HUES48 (cell line): ENCODE measurements at regions not wholly inside any gene's neighbourhood (a gene's known extent, or its start where the extent isn't known, plus 50 kb on each side); places are given as distances from the start of the nearest gene placed in this dataset.

Experiments used
- H3K27ac ChIP-seq: one replicate; pipeline ENCODE4 v1.7.0; 2013; ENCODE audit warnings: low read depth, low read length, inconsistent platforms
- H3K27me3 ChIP-seq: 2 replicates; pipeline ENCODE4 v1.6.1; 2013; ENCODE audit warnings: mild to moderate bottlenecking, low read length; ENCODE audit not compliant: control insufficient read depth, insufficient read depth
- H3K36me3 ChIP-seq: 2 replicates; pipeline ENCODE4 v1.6.1; 2013; ENCODE audit warnings: low read length; ENCODE audit not compliant: control insufficient read depth, insufficient read depth
- H3K4me1 ChIP-seq: 2 replicates; pipeline ENCODE4 v1.6.1; 2013; ENCODE audit warnings: mild to moderate bottlenecking, low read length; ENCODE audit not compliant: control insufficient read depth, insufficient read depth
- H3K4me3 ChIP-seq: 2 replicates; pipeline ENCODE4 v1.5.1; 2013; ENCODE audit warnings: mild to moderate bottlenecking, low read depth, low read length
- H3K9ac ChIP-seq: 2 replicates; pipeline ENCODE4 v1.6.1; 2013; ENCODE audit warnings: mild to moderate bottlenecking, low read depth, low read length, moderate library complexity
- H3K9me3 ChIP-seq: 2 replicates; pipeline ENCODE4 v1.6.1; 2013; ENCODE audit warnings: low read length; ENCODE audit not compliant: control insufficient read depth, insufficient read depth

DNA sequence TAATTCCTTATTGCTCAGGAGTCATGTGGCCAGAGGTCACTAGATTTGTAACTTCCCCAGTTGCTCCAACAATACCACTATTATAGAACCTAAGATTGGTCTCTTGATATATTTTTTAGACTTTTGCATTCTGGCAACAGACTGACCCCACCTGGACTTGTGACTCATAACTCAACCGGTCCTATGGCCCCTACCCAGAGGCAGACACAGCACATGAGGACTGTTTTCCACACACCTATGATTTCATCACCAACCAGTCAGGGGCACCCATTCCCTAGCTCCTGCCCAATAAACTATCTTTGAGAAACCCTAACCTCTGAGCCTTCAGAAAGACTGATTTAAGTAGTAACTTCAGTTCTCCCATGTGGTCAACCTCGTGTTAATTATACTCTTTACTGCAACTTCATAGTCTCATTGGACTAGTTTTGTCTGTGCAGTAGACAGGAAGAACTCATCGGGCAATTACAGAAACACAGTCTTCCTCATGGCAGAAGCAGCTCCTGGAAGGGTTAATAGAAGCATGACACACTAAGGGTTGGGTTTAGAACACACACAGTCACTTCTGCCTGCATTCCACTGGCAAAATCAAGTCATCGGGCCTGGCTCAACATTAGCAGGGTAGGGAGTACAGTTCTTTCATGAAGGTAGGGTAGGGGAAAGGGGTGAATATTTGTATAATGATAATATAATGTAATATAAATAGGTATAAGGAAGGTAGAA is 251.8 kb downstream of the UQCRFS1 start:
- Histone ChIP-seq H3K4me3 (no peak overlapping the region), H3K4me1 (no peaks in the 10 kb centered on the region), H3K27me3 (no peaks in the 10 kb centered on the region), H3K9ac (no peak overlapping the region), H3K9me3 (peaks cover 12% of the 10 kb centered on the region), H3K27ac (no peak overlapping the region), H3K36me3 (no peaks in the 10 kb centered on the region)

DNA sequence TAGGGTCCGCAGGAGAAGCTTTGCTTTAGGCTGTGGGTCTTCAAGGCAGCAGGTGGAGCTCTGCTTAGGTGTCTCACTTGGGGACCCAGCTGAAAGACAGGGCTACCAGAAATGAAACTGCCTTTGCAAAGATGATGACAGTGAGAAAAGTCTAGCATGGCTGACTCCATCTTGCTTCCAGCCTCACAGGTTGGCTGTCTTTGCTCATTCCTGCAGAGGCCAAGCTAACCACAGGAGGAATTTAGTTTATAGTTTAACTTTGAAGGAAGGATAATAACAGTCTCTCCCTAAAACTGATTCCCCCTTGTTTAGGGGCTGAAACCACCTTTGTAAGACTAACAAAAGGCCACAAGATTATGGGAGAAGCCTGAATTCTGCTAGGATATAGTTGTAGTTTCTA is 252.4 kb downstream of the UQCRFS1 start:
- Histone ChIP-seq H3K36me3 (no peaks in the 10 kb centered on the region), H3K9me3 (peaks cover 12% of the 10 kb centered on the region), H3K4me3 (no peak overlapping the region), H3K27ac (no peak overlapping the region), H3K27me3 (no peaks in the 10 kb centered on the region), H3K4me1 (no peaks in the 10 kb centered on the region), H3K9ac (no peak overlapping the region)

DNA sequence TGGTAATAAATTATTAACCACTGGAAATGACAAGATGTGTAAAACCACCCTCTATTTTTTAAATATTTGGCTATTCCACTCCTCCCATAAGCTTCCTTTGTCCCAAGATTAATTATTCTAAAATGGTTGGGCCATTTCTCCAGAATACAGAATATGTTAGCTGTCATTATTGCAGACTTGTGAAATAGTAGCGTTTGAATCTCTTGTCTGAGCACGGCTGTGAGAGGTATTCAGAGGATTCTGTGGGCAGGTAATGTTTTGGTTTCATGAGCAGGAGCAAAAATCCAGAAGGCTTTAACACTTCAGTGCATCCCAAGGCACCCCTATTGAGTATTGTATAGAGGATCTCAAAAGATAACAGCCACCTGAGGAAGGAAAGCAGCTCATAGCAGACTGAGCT is 256.0 kb downstream of the UQCRFS1 start:
- no peaks in the 10 kb centered on the region for H3K27me3 ChIP-seq
- no peak overlapping the region for H3K9ac ChIP-seq
- H3K4me3 ChIP-seq: no peak overlapping the region
- H3K9me3 ChIP-seq: peaks cover 12% of the 10 kb centered on the region
- H3K36me3 ChIP-seq: no peaks in the 10 kb centered on the region
- no peak overlapping the region for H3K27ac ChIP-seq
- no peaks in the 10 kb centered on the region for H3K4me1 ChIP-seq

DNA sequence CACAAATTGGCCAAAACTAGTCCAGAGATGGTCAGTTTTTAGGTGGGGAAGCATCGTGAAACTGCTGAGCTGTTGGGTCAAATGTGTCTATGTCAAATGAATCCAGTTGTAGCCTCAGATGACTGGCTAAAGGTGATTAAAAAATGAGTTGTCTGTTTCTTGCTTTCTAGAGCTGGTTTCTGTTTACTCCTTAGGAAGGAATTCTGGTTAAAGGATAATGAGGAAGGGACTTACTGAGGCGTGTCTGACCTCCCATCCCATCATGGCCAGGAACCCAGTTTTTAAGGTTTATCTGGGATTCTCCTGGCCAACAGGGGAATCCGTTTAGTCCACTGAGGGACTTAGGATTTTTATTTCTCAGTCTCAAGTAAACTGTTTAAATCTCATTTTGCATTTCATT is 256.5 kb downstream of the UQCRFS1 start:
- Histone ChIP-seq H3K36me3 (no peaks in the 10 kb centered on the region), H3K9me3 (peaks cover 12% of the 10 kb centered on the region), H3K4me1 (no peaks in the 10 kb centered on the region), H3K27ac (no peak overlapping the region), H3K9ac (no peak overlapping the region), H3K4me3 (no peak overlapping the region), H3K27me3 (no peaks in the 10 kb centered on the region)

GRCh38 chr19:28949535-28949934 is 263.4 kb downstream of the UQCRFS1 start:
- Histone ChIP-seq H3K36me3 (no peaks in the 10 kb centered on the region), H3K9me3 (no peaks in the 10 kb centered on the region), H3K4me1 (no peaks in the 10 kb centered on the region), H3K9ac (no peak overlapping the region), H3K27me3 (no peaks in the 10 kb centered on the region), H3K4me3 (no peak overlapping the region), H3K27ac (no peak overlapping the region)

DNA sequence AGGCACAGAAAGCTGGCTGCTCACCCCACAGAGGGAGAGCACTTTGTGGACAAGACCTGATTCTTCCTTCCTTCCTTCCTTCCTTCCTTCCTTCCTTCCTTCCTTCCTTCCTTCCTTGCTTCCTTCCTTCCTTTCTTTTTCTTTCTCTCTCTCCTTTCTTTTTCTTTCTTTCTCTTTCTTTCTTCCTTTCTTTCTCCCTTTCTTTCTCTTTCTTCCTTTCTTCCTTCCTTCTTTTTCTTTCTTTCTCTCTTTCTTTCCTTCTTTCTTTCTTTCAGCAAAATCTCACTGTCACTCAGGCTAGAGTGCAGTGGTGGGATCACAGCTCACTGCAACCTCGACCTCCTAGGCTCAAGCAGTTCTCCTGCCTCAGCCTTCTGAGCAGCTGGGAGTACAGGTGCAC is 263.9 kb downstream of the UQCRFS1 start:
- H3K9me3 ChIP-seq: no peaks in the 10 kb centered on the region
- no peak overlapping the region for H3K27ac ChIP-seq

GRCh38 chr19:28948566-28948965 is 264.4 kb downstream of the UQCRFS1 start:
- Histone ChIP-seq H3K4me3 (no peak overlapping the region), H3K4me1 (no peaks in the 10 kb centered on the region), H3K27ac (no peak overlapping the region), H3K36me3 (no peaks in the 10 kb centered on the region), H3K9ac (no peak overlapping the region), H3K27me3 (no peaks in the 10 kb centered on the region), H3K9me3 (no peaks in the 10 kb centered on the region)

More for the DNA sequence above, 263.9 kb downstream of the UQCRFS1 start:
- Histone ChIP-seq H3K36me3 (no peaks in the 10 kb centered on the region), H3K4me3 (no peak overlapping the region), H3K27me3 (no peaks in the 10 kb centered on the region), H3K9ac (no peak overlapping the region), H3K4me1 (no peaks in the 10 kb centered on the region)

DNA sequence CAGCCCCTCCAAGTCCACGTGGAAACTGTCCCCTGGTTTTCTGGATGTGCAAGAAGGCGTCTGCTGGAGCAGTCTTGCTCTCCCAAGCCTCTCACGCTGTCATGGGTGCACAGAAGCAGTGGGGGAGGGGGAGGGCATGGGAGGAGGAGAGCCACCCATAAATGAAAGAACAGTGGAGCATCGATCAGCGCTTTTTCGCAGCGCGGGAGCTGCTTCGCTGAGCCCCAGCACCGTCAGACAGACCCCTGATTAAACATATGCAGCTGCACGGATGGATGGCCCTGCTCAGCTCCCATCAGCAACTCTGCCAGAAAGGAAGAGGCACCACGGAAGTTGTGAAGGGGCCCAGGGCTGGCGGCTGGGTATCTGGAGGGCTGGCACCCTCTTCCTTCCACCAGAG is 264.9 kb downstream of the UQCRFS1 start:
- no peak overlapping the region for H3K4me3 ChIP-seq
- no peaks in the 10 kb centered on the region for H3K36me3 ChIP-seq
- no peak overlapping the region for H3K9ac ChIP-seq
- H3K9me3 ChIP-seq: no peaks in the 10 kb centered on the region
- no peaks in the 10 kb centered on the region for H3K27me3 ChIP-seq
- no peaks in the 10 kb centered on the region for H3K4me1 ChIP-seq
- no peak overlapping the region for H3K27ac ChIP-seq

DNA sequence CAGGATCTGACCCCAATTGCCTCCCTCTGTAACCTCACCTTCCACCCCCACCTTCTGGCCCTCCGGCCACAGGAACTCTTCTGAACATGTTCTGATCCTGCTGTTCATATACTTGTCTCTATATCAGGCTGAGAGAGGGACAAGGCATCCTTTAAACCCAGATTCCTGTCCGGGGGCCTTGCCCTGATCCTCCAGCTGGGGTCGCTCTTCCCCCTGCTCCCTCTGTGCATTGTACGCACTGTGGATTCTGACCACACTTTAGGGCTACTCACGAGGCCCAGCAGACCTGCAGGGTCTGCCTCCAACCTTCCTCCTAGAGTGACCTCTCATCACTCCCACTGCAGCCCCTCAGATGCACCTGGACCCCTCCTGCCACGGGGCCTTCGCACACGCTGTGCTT is 269.3 kb downstream of the UQCRFS1 start:
- Histone ChIP-seq H3K27ac (no peak overlapping the region), H3K36me3 (no peaks in the 10 kb centered on the region), H3K4me3 (no peak overlapping the region), H3K4me1 (no peaks in the 10 kb centered on the region), H3K27me3 (no peaks in the 10 kb centered on the region), H3K9me3 (no peaks in the 10 kb centered on the region), H3K9ac (no peak overlapping the region)

DNA sequence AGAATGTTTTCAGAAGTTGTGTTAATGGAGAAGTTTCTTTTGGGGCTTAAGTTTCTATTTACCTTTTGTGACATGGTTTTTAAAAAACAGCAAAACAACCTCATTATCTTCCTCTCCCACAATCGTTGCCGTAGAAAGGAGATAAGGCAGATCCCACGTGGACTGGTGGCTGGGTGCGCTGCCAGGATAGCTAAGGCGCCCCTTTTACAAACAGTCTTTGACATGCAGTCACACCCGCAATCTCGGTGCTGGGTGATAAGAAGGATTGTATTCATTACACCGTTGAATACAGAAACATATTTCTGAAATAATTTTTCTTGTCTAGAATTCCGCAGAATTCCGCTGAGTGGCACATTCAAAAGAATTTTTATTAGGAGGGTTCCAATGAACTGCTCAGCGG is 271.1 kb downstream of the UQCRFS1 start:
- Histone ChIP-seq H3K27ac (no peak overlapping the region), H3K36me3 (no peaks in the 10 kb centered on the region), H3K9ac (no peak overlapping the region), H3K4me3 (no peak overlapping the region), H3K9me3 (no peaks in the 10 kb centered on the region), H3K4me1 (no peaks in the 10 kb centered on the region), H3K27me3 (no peaks in the 10 kb centered on the region)

- Histone ChIP-seq H3K4me3 (no peak overlapping the region), H3K27me3 (no peaks in the 10 kb centered on the region), H3K9ac (no peak overlapping the region), H3K9me3 (no peaks in the 10 kb centered on the region), H3K36me3 (no peaks in the 10 kb centered on the region), H3K27ac (no peak overlapping the region), H3K4me1 (no peaks in the 10 kb centered on the region)
Measured at GRCh38 chr19:28940751-28941500, 272.0 kb downstream of the UQCRFS1 start.
